SK-N-SH (cell line): ENCODE measurements at regions not wholly inside any gene's neighbourhood (a gene's known extent, or its start where the extent isn't known, plus 50 kb on each side); places are given as distances from the start of the nearest gene placed in this dataset.

Experiments
- CTCF ChIA-PET: fragments of 300-600, 350-600 bp; formaldehyde crosslinking; extraction: SDS; loops from one replicate; lab custom pipeline; 2021; lab: Yijun Ruan, JAX
- POLR2A ChIA-PET: fragments of 350-600 bp; sonication (Branson Sonifier 250); formaldehyde crosslinking; extraction: SDS; loops from one replicate; lab custom pipeline; 2020; ENCODE audit warnings: antibody characterized with exemption, inconsistent platforms; lab: Yijun Ruan, JAX
- DNase-seq: peaks from one replicate; pipeline ENCODE4 v3.0.0; 2012
- H2AFZ ChIP-seq: fragments of 200-600 bp; sonication (generic); 2 replicates; pipeline ENCODE4 v1.8.1; 2016; ENCODE audit warnings: antibody characterized with exemption, mild to moderate bottlenecking, low read depth
- H3F3A ChIP-seq: fragments of 200-600 bp; sonication (generic); replicated peaks from 2 replicates; pipeline ENCODE3; 2016; ENCODE audit warnings: antibody characterized with exemption, mild to moderate bottlenecking; ENCODE audit not compliant: insufficient read depth
- H3K27ac ChIP-seq, 2 experiments: fragments of 200-500 bp in 1 of 2; fragments of 200-600 bp in 1 of 2; sonication (Bioruptor generic) in 1 of 2; sonication (generic), shearing (Covaris generic) in 1 of 2; 2 replicates each; pipeline versions ENCODE4 v1.5.1 to v1.6.1; 2014 to 2016; ENCODE audit warnings: low read depth in 2 of 2, inconsistent platforms in 1 of 2, low read length in 1 of 2, mild to moderate bottlenecking in 1 of 2, mixed read lengths in 1 of 2
- H3K27me3 ChIP-seq: fragments of 200-600 bp; sonication (generic), shearing (Covaris generic); 2 replicates; pipeline ENCODE4 v1.6.1; 2016; ENCODE audit warnings: mixed run types; ENCODE audit not compliant: insufficient read depth
- H3K36me3 ChIP-seq, 2 experiments: fragments of 200-500 bp in 1 of 2; fragments of 200-600 bp in 1 of 2; sonication (Bioruptor generic) in 1 of 2; sonication (generic) in 1 of 2; replicated peaks in 1 of 2; 2 replicates each; pipeline versions ENCODE3 to v1.5.1; 2014 to 2016; ENCODE audit warnings: low read length in 1 of 2, mild to moderate bottlenecking in 1 of 2; ENCODE audit not compliant: insufficient read depth in 2 of 2, control insufficient read depth in 1 of 2
- H3K4me1 ChIP-seq, 2 experiments: fragments of 200-500 bp in 1 of 2; fragments of 200-600 bp in 1 of 2; sonication (Bioruptor generic) in 1 of 2; sonication (generic), shearing (Covaris generic) in 1 of 2; 2 replicates each; pipeline versions ENCODE4 v1.5.1 to v1.6.1; 2014 to 2016; ENCODE audit warnings: low read depth in 1 of 2, low read length in 1 of 2, mixed run types in 1 of 2; ENCODE audit not compliant: insufficient read depth in 2 of 2, control insufficient read depth in 1 of 2
- H3K4me2 ChIP-seq: fragments of 200-600 bp; sonication (generic), shearing (Covaris generic); 2 replicates; pipeline ENCODE4 v1.6.1; 2017; ENCODE audit warnings: mixed run types
- H3K4me3 ChIP-seq, 2 experiments: fragments of 200-500 bp in 1 of 2; fragments of 200-600 bp in 1 of 2; sonication (Bioruptor generic) in 1 of 2; sonication (generic), shearing (Covaris generic) in 1 of 2; 2 replicates each; pipeline versions ENCODE4 v1.5.1 to v1.8.1; 2014 to 2016; ENCODE audit warnings: low read depth in 2 of 2, inconsistent platforms in 1 of 2, low read length in 1 of 2, mild to moderate bottlenecking in 1 of 2, mixed read lengths in 1 of 2, moderate library complexity in 1 of 2
- H3K79me2 ChIP-seq: fragments of 200-600 bp; sonication (generic); 2 replicates; pipeline ENCODE4 v1.8.1; 2017; ENCODE audit warnings: mild to moderate bottlenecking; ENCODE audit not compliant: insufficient read depth
- H3K9ac ChIP-seq: fragments of 200-600 bp; sonication (generic); 2 replicates; pipeline ENCODE4 v1.6.1; 2017; ENCODE audit warnings: mixed run types
- H3K9me2 ChIP-seq: fragments of 200-600 bp; sonication (generic); 2 replicates; pipeline ENCODE4 v1.6.1; 2017; ENCODE audit warnings: mixed run types
- H3K9me3 ChIP-seq: fragments of 200-600 bp; sonication (generic); 2 replicates; pipeline ENCODE4 v1.6.1; 2017; ENCODE audit warnings: mixed run types, mild to moderate bottlenecking, moderate library complexity
- H4K20me1 ChIP-seq: fragments of 200-600 bp; sonication (generic); 2 replicates; pipeline ENCODE4 v1.6.1; 2017; ENCODE audit warnings: mild to moderate bottlenecking, mixed run types; ENCODE audit not compliant: insufficient read depth
- CHD2 ChIP-seq: fragments of 150-350 bp; IDR thresholded peaks from 2 replicates; pipeline ENCODE4 v1.6.1; 2018; ENCODE audit warnings: low read length; ENCODE audit not compliant: partially characterized antibody
- ELF1 ChIP-seq: IDR thresholded peaks from 2 replicates; pipeline ENCODE4 v1.4.0; 2012
- EZH2phosphoT487 ChIP-seq: fragments of 200-600 bp; sonication (generic); IDR thresholded peaks from 2 replicates; pipeline ENCODE4 v1.6.1; 2017; ENCODE audit warnings: low read depth, mixed run types, mild to moderate bottlenecking, antibody characterized with exemption, moderate library complexity, borderline replicate concordance
- FOSL2 ChIP-seq: IDR thresholded peaks from 2 replicates; pipeline ENCODE4 v1.4.0; 2012; ENCODE audit warnings: low read depth, mild to moderate bottlenecking, moderate library complexity, borderline replicate concordance
- GABPA ChIP-seq: IDR thresholded peaks from 2 replicates; pipeline ENCODE4 v1.4.0; 2012; ENCODE audit warnings: low read depth, mild to moderate bottlenecking
- GATA2 ChIP-seq: sonication (generic); formaldehyde crosslinking; IDR thresholded peaks from 2 replicates; pipeline ENCODE4 v1.5.0; 2020; ENCODE audit warnings: mild to moderate bottlenecking, missing genetic modification reagents
- JUND ChIP-seq: IDR thresholded peaks from 2 replicates; pipeline ENCODE4 v1.4.0; 2012
- MXI1 ChIP-seq: IDR thresholded peaks from 2 replicates; pipeline ENCODE4 v1.6.1; 2012; ENCODE audit warnings: mild to moderate bottlenecking, low read depth, low read length, improper control_type of control experiment
- NRF1 ChIP-seq: IDR thresholded peaks from 2 replicates; pipeline ENCODE4 v1.6.1; 2012; ENCODE audit warnings: low read depth, mild to moderate bottlenecking, low read length
- POLR2AphosphoS5 ChIP-seq: IDR thresholded peaks from 2 replicates; pipeline ENCODE4 v1.6.1; 2012; ENCODE audit warnings: low read depth, low read length
- RAD21 ChIP-seq: IDR thresholded peaks from 2 replicates; pipeline ENCODE4 v1.6.1; 2012; ENCODE audit warnings: mild to moderate bottlenecking, low read length
- RXRA ChIP-seq: IDR thresholded peaks from 2 replicates; pipeline ENCODE4 v1.4.0; 2012; ENCODE audit warnings: low read depth, mild to moderate bottlenecking, borderline replicate concordance
- TCF12 ChIP-seq: IDR thresholded peaks from 2 replicates; pipeline ENCODE4 v1.4.0; 2012
- TEAD4 ChIP-seq: IDR thresholded peaks from 2 replicates; pipeline ENCODE4 v1.4.0; 2012; ENCODE audit warnings: mild to moderate bottlenecking, borderline replicate concordance; ENCODE audit not compliant: insufficient read depth
- YY1 ChIP-seq: IDR thresholded peaks from 2 replicates; pipeline ENCODE4 v1.4.0; 2012; ENCODE audit warnings: low read depth, mild to moderate bottlenecking
- WGBS: methylation state at CpG from one replicate; pipeline ENCODE4 v1.1.6; 2017; ENCODE audit warnings: low lambda C conversion rate; 5-methylcytosine and 5-hydroxymethylcytosine counted together
- TF ChIP-seq, protein P1 (sequence below): IDR thresholded peaks from 2 replicates; pipeline ENCODE4 v1.4.0; 2012; ENCODE audit warnings: low read depth, borderline replicate concordance
- TF ChIP-seq, protein P2 (sequence below): IDR thresholded peaks from 2 replicates; pipeline ENCODE4 v1.4.0; 2012; ENCODE audit warnings: low read depth
- TF ChIP-seq, protein P3 (sequence below): fragments of 150-350 bp; IDR thresholded peaks from 2 replicates; pipeline ENCODE4 v1.6.1; 2017; ENCODE audit warnings: antibody characterized with exemption, low read length, low read depth, borderline replicate concordance
- TF ChIP-seq, protein P4 (sequence below): IDR thresholded peaks from 2 replicates; pipeline ENCODE4 v1.6.1; 2012; ENCODE audit warnings: mild to moderate bottlenecking, low read depth, low read length, moderate library complexity

DNA sequence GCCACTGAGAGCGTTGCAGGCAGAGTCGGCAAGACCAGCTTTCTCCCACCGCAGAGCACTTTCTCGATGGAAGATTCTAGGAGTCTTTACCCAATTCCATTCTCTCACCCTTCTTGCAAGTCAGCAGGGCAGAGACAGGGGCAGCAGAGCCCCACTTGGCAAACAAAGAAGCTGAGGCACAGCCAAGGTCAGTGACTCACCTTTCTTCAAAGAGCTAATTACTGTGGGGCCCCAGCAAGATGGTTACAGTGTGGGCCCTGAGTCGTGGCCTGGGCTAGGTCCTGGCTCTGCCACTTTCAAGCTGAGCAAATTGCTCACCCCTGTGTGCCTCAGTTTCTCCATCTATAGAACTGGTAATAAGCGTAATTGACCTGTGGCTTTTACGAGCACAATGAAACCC lies 277.0 kb downstream of the PREX1 start:
- no peak for DNase-seq
- H3K4me3 ChIP-seq: no peak overlapping the region
- H3K79me2 ChIP-seq: no peaks in the 10 kb centered on the region
- POLR2A ChIA-PET: no interaction called here
- no peaks in the 10 kb centered on the region for H3K9me2 ChIP-seq
- H3K9ac ChIP-seq: no peak overlapping the region
- H3K4me2 ChIP-seq: no peak overlapping the region
- CTCF ChIA-PET: interaction anchor here (1.9 kb wide), 1 partner anchor 70 kb away, joined by 12 read pairs; no protein-coding TSS in a partner anchor
- H3K9me3 ChIP-seq: no peaks in the 10 kb centered on the region
- whole genome bisulfite sequencing: 53% methylated on average over 5 of the region's 7 CpGs
- H3K36me3 ChIP-seq: no peaks in the 10 kb centered on the region
- TF ChIP-seq RXRA (no peak), GABPA (no peak), MXI1 (no peak), GATA2 (CRISPR knock-in tag) (no peak), NRF1 (no peak), RAD21 (no peak), TEAD4 (no peak), POLR2AphosphoS5 (no peak), TCF12 (no peak), CHD2 (no peak)
- TF ChIP-seq, protein P1, sequence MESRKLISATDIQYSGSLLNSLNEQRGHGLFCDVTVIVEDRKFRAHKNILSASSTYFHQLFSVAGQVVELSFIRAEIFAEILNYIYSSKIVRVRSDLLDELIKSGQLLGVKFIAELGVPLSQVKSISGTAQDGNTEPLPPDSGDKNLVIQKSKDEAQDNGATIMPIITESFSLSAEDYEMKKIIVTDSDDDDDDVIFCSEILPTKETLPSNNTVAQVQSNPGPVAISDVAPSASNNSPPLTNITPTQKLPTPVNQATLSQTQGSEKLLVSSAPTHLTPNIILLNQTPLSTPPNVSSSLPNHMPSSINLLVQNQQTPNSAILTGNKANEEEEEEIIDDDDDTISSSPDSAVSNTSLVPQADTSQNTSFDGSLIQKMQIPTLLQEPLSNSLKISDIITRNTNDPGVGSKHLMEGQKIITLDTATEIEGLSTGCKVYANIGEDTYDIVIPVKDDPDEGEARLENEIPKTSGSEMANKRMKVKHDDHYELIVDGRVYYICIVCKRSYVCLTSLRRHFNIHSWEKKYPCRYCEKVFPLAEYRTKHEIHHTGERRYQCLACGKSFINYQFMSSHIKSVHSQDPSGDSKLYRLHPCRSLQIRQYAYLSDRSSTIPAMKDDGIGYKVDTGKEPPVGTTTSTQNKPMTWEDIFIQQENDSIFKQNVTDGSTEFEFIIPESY: no peak
- TF ChIP-seq, protein P2, sequence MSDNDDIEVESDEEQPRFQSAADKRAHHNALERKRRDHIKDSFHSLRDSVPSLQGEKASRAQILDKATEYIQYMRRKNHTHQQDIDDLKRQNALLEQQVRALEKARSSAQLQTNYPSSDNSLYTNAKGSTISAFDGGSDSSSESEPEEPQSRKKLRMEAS: no peak
- TF ChIP-seq, protein P3, sequence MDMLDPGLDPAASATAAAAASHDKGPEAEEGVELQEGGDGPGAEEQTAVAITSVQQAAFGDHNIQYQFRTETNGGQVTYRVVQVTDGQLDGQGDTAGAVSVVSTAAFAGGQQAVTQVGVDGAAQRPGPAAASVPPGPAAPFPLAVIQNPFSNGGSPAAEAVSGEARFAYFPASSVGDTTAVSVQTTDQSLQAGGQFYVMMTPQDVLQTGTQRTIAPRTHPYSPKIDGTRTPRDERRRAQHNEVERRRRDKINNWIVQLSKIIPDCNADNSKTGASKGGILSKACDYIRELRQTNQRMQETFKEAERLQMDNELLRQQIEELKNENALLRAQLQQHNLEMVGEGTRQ: no peak
- no peak overlapping the region for H3K27ac ChIP-seq
- H3K27me3 ChIP-seq: no peaks in the 10 kb centered on the region
- no peaks in the 10 kb centered on the region for H3K4me1 ChIP-seq
- no peak overlapping the region for H2AFZ ChIP-seq
- no peaks in the 10 kb centered on the region for H4K20me1 ChIP-seq
- H3F3A ChIP-seq: no peaks in the 10 kb centered on the region

DNA sequence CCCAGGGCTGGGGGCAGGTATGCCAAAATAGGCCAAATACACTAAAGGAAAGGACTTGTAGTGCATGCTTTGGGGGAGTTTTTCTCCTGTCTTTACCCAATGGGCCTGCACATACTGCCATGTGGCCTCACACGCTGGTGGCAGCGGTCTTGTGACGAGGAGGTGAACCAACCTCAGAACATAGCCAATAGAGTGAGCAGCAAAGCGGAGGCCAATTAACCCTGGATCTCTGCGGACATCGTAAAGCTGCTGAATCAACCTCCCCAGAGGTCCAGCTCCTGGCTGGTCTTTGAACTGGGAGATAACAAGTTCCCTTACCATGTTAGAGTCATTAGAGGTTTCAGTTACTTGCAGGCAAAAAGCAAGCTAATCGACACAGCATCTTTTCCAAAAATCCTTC lies 280.1 kb downstream of the PREX1 start:
- no peak overlapping the region for H3K4me2 ChIP-seq
- no peak overlapping the region for H3K9ac ChIP-seq
- H3K79me2 ChIP-seq: no peaks in the 10 kb centered on the region
- no peaks in the 10 kb centered on the region for H3K9me3 ChIP-seq
- H3K4me1 ChIP-seq: peaks cover 0 to 10% of the 10 kb centered on the region in 2 experiments; a peak in 1 of 4 replicates
- ChIA-PET POLR2A (no interaction called here), CTCF (interaction anchor here (1.5 kb wide), 1 partner anchor 20 kb away, joined by 3 read pairs; no protein-coding TSS in a partner anchor)
- no peak overlapping the region for H3K27ac ChIP-seq
- no peak overlapping the region for H3K4me3 ChIP-seq
- H3F3A ChIP-seq: no peaks in the 10 kb centered on the region
- no peaks in the 10 kb centered on the region for H3K9me2 ChIP-seq
- H4K20me1 ChIP-seq: no peaks in the 10 kb centered on the region
- WGBS: 71% methylated on average over 7 of the region's 7 CpGs
- H3K36me3 ChIP-seq: no peaks in the 10 kb centered on the region
- DNase-seq: no peak
- no peak overlapping the region for H2AFZ ChIP-seq
- H3K27me3 ChIP-seq: no peaks in the 10 kb centered on the region
- no peak for TF ChIP-seq MXI1
- TF ChIP-seq TCF12: no peak
- TF ChIP-seq, protein P1: no peak
- TF ChIP-seq EZH2phosphoT487: no peak
- TF ChIP-seq TEAD4: no peak
- no peak for TF ChIP-seq GABPA
- no peak for TF ChIP-seq JUND
- no peak for TF ChIP-seq FOSL2
- no peak for TF ChIP-seq YY1
- TF ChIP-seq, protein P4, sequence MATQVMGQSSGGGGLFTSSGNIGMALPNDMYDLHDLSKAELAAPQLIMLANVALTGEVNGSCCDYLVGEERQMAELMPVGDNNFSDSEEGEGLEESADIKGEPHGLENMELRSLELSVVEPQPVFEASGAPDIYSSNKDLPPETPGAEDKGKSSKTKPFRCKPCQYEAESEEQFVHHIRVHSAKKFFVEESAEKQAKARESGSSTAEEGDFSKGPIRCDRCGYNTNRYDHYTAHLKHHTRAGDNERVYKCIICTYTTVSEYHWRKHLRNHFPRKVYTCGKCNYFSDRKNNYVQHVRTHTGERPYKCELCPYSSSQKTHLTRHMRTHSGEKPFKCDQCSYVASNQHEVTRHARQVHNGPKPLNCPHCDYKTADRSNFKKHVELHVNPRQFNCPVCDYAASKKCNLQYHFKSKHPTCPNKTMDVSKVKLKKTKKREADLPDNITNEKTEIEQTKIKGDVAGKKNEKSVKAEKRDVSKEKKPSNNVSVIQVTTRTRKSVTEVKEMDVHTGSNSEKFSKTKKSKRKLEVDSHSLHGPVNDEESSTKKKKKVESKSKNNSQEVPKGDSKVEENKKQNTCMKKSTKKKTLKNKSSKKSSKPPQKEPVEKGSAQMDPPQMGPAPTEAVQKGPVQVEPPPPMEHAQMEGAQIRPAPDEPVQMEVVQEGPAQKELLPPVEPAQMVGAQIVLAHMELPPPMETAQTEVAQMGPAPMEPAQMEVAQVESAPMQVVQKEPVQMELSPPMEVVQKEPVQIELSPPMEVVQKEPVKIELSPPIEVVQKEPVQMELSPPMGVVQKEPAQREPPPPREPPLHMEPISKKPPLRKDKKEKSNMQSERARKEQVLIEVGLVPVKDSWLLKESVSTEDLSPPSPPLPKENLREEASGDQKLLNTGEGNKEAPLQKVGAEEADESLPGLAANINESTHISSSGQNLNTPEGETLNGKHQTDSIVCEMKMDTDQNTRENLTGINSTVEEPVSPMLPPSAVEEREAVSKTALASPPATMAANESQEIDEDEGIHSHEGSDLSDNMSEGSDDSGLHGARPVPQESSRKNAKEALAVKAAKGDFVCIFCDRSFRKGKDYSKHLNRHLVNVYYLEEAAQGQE: no peak
- TF ChIP-seq RAD21: no peak
- TF ChIP-seq ELF1: no peak
- no peak for TF ChIP-seq POLR2AphosphoS5
